NCI-H1436 (cell line): ENCODE measurements at regions not wholly inside any gene's neighbourhood (a gene's known extent, or its start where the extent isn't known, plus 50 kb on each side); places are given as distances from the start of the nearest gene placed in this dataset.

Source experiments
- DNase-seq: peaks from one replicate; lab custom pipeline; 2025; lab: John Stamatoyannopoulos, UW

DNA sequence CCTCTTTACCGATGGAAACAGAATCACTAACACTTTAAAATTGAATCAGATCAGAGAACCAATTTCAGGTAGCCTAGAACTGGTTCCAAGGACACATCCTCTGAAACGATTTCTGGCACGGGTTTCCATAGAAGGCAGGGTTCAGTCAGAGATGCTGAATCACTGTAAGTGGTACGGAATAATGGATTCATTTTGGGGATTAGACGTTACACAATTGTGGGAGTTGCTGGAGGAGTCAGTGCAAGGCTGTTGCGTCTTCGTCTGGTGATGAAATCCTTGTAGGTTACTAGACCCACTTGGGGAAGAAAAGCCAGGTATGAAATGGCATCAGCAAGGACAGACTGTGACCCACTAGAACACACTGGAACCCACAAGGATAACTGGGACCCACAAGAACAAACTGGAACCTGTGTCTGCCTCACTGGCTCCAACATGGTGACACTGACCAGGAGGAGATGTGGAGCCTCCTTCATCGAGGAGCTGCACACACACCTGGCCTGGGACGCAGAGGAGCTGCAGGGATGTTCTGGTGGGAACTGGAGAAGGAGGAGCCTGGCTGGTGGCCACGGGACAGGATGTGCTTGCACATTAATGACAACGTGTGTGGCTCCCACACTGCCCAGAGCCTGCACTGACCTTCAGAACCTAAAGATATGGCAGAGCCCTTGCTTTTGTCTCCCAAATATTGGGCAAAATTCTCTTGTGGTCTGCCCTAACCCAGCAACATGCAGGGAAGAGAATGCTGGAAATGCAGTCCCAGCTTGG, 105.1 kb downstream of the TRAPPC11 start:
- no peak for DNase-seq

DNA sequence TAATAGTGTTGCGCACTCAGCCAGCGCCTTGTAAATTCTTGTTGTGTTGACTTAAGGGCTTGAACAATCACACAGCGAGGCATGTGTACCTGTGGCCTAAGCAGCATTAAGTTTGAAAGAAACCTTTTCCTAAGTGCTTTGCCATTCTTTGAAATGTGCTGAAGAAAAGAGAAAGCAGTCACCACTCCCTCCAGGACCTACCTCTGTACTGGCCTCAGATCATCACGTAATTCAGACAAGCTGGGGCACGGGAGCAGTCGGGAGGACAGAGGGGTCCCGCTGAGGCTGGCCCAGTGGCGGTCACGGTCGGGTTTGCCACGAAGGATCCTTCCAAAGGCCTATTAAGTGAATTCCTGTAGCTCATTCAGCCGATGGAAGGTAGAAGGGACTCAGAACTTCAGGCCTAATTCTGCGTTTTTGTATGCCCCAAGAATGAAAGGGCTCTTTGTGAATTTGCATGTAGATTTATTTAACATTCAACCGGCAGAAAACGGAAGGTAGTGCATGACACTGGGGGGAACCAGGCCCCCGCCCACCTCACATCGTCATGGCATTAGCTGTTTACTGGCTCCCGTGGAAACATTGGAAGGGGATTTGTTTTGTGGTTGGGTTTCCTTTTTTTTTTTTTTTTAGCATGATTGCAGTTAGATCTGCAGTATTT, 106.3 kb downstream of the TRAPPC11 start:
- no peak for DNase-seq

DNA sequence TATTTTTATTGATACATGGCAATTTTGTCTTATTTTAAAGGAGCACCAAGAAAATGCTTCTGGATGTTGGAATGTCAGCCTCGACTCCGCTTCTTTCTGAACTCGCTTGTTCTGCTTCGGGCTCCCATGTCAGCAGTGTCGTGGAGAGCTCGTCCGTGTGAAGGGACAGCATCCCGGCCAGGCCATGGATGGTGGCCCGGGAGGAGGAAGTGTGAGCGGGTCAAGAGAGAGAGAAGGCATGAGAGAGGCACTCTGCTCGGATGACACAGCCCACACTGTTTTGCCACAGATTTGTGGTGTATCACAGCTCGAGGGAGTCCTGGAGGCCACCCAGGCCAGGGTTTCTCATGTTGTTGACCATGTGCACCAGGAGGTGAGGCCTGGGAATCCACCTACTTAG, 107.0 kb downstream of the TRAPPC11 start:
- DNase-seq: no peak

DNA sequence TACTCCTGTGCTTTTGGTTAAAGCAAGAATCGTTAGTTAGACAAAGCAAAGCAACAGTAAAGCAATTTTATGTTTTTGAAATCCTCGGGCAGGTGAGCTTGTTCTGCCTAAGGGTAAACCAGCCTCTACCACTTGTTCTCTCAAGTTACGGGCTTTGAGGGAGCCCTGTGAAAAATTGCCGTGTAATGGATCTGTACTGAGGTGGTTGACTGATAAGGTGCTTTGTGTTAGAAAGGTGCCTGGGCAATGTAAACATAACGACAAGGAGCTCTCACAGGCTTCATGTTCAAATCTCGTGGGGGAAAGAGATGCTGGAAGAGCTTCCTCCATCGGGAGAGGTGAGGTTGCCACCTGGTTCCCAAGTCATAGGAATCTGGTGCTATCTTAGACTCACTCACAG, 111.8 kb downstream of the TRAPPC11 start:
- no peak for DNase-seq

DNA sequence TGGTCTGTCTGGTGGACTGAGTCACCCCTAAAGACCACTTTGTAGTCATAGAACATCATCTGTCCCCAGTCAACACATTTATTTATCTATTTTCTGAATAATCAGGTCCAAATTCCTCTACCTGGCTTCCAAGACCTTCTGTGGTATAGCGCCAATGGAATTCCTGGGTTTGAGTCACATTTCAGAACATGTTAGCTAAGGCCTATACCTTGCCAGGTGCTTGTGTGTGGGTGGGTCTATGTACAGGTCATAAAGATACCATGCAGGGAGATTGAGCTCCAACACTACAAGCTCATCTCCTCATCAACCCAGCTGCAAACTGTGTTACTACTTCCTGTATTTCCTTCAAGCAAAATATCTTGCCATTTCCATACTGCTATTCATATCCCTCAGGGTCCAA, 113.3 kb downstream of the TRAPPC11 start:
- no peak for DNase-seq

DNA sequence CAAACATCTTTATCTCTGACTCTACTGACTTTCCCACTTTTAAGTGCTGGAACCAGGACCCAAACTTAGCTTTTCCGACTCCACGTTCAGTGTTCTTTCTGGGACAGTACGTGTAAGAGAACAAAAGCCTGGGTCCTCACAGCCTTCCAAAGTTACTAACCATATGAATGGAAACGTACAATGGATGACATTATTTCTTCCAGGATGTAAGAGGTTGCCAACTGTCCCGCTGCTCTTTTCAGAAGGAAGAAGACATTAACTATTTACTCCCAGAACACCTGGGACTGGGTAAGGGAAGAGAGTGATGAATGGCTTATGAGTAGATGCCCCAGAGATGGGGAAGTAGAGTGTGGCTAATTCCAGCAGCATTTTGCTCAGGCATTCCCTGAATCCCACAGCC, 114.7 kb downstream of the TRAPPC11 start:
- DNase-seq: no peak

DNA sequence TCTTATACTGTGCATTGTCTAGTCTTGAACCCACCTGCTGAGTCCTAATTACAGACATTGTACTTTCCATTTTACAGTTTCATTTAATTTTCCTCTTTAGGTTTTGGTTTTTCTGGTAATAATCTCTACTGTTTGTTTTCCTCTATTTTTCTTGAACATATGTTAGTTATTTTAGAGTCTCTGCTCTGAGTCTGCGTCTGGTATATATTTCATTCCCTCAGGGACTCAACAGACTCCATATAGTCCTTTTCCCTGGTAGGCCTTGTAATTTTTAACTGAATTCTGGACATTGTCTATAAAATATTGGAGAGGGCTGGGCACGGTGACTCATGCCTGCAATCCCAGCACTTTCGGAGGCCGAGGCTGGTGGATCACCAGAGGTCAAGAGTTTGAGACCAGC, 121.8 kb upstream of the STOX2 start:
- no peak for DNase-seq

DNA sequence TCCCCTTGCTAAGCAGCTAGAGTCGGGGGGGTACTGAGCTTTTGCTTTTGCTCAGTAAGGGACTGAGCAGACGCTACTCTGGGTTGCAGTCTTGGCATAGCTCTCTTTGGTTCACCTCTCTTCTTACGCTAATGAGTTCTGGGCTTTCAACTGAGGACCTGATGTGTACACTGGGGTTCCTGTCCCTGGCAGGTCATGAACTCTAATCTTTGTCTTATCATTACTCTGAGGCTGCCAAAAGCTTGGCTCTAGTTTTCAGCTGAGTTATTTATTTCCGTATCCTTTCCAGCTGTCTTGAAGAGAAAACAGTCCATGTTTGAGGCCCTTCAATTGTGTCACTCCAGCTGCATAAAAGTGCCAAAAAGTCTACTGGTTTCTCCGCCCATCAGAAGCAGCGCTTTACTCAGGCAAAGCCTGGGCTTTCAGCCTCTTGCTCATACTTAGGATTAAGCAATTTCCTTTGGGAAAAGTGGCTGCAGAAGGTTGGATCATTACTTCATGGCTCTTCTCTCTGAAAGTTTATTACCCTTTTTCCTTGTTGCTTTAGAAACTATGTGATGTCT, 121.0 kb upstream of the STOX2 start:
- no peak for DNase-seq

DNA sequence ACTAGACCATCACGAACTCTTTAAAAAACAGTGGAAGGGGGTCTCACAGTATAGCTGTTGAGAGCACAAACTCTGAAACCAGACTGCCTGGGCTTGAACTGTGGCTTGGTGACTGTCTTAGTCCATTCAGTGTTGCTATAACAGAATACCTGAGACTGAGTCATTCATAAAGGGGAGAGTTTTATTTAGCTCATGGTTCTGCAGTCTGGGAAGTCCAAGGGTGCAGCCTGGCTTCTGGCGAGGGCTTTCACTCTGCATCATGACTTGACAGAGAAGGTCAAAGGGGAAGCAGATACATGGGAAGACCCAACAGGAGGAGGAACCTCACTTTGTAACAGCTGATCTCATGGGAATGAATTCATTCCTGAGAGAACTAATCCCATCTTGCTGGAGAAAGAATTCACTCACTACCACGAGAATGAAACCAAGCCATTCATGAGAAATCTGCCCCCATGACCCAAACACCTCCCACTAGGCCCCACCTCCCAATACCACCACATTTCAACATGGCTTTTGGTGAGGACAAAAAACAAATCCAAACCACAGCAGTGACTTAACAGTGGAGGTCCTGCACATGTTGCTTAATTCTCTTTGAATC, 116.7 kb upstream of the STOX2 start:
- DNase-seq: no peak

DNA sequence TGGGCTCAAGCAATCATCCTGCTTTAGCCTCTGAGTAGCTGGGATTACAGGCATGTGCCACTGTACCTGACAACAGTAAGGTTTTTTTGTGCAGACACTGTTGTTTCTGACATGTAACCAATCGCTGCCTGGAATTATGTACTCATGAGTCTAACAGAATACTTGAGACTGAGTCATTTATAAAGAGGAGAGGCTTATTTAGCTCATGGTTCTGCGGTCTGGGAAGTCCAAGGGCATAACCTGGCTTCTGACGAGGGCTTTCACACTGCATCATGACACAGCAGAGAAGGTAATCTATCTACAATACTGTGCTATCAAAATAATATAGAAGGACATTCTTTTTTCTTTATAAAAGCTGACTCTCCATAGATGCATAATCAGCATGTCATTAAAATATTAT, 115.5 kb upstream of the STOX2 start:
- DNase-seq: no peak

DNA sequence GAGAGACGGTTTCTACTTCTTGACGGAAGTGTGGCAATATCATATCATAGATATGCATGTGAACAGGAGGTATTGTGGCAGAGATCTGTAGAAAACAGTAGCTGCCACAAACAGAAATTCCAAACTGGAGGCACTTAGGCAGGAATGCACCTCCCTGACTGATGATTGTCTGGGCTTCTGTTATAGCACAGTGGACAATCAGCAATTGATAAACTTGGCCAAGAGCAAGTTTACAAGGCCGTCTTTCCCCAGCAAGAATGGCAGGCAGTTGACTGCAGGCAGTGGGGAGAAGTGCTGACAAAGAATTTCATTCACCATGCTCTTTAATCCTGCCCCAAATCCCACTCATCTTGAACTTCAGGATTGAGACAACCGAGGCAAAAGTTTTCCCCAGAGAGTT, 114.4 kb upstream of the STOX2 start:
- no peak for DNase-seq

DNA sequence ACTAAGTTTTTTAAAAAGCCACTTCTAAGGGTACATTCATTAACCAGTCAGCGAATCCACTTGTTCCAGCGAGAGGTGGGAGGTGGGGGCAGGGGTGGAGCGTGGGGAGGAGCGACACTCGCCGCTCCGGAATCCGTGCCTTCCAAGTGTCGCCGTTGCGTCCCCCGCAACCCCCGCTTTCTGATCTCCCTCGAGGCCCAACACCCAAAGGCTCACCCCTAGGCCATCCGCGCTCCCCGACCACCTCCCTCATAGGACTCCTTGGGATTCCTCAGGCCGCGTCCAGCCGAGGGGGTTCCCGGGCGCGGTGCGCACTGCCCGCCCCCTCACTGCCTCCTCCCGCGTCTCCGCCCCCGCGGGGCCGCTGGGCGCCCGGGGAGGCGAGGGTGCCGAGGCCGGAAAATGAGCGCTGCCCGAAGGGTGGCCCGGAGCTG, 108.1 kb upstream of the STOX2 start:
- DNase-seq: no peak

DNA sequence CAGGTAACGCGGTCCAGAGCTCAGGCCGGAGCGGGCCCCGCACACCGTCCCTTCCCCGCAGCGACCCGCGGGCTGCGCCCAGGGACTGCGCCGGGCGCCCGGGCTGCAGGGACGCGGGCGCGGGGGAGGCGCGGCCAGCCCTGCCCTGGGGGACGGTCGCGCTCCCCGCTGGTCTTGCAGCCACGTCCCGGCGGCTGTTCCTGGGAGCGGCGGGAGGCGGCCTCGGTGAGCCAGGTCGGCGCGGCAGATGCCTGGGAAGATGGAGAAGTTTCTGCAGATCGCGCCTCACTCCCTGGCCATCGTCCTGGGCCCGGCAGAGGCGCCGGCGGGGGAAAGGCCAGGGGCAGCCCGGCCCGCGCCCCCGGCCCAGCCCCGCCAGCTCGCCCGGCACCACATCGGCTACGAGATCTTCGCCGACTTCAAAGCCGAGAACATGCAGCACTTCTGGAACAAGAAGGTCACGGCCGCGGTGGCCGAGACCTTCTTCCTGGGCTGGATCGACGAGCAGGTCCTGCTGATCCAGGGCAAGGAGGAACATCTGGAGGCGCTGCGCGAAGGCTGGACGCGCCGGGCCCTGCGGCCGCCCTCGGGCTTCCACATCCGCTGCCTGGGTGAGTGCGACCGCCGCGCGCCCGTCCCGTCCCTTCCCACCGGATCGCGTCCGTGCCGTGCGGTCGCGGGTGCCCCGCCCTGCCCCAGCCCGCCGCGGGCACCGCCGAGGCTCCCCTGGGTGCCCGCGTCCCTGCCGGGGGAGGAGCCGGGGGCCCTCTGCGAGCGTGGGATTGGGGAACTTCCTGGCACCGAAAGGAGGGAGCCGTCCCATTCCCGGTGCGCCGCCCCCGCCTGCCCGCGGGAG, 107.4 kb upstream of the STOX2 start:
- no peak for DNase-seq

DNA sequence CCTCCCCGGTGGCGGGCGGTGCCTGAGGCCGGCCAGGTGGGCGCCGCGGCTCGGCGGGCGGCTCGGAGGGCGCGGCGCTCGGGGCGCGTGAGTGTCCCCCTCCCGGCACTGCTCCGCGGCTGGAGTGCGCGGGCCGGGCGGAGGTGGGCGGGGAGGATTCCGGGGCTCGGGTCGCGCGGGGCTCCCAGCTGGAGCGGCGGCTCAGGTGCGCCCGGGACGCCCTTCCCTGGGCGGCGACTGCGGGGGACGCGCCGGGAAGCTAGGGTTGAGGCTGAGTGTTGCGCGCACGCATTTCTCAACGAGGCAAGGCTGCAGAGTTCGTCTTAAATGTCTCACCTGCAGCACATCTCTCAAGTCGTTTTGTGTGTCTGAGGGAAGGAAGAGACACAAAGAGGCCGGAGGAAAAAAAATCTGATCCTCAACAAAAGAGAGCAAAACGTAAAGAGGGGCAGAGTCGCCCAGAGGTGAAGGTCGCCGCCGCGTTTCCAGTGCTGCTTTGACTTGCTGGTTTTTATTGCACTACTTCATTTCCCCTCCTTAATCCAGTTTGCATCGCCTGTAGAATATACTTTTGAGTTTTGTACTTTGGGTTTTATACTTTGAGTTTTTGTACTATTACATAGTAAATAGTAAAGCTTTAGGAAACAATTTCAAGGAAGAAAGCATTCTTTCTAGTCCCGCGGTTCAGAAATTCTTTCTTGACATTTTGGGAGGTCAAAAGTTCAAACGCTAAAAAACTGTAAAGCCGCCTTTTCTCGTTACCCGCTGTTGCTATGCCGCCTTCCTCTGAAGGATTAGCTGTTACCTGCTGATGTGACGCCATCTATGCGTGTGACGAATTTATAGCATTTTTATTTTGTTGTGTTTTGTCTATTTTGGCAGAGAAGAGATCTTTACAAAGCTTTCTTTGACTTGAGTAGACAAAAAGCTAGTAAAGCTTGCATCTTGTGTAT, 106.5 kb upstream of the STOX2 start:
- DNase-seq: no peak

DNA sequence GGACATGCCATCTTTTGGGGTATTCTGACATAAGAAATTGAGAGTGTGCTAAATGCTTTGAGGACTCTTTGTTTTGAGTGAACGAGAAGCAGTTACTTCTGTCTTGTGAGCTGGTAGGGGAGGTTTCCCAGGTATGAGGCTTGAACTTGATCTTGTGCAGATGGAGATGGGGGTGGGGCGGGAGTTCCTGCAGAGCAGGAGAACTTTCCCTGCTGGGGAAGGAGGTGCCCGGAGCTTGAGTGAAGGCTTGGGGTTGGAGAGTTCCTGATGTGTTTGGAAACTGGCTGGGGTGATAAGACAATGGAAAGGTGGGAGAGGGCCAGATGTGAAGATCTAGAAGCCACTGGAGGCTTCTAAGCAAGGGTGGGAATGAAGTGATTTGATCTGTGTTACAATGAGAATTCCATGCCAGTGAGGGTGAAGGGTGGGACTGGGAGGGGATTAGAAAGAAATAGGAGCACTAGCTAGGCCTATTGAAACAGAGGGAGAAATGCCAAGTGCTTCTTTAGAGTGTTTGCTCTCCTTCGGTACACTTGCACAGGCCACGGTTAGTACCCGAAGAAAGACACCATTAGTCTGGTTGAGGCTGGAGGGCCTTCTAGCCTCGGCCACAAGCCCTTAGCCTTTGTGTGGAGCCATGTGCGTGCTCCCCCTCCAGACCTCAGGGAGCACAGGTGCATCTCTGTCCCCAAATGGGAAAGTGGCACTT, 103.5 kb upstream of the STOX2 start:
- DNase-seq: no peak

DNA sequence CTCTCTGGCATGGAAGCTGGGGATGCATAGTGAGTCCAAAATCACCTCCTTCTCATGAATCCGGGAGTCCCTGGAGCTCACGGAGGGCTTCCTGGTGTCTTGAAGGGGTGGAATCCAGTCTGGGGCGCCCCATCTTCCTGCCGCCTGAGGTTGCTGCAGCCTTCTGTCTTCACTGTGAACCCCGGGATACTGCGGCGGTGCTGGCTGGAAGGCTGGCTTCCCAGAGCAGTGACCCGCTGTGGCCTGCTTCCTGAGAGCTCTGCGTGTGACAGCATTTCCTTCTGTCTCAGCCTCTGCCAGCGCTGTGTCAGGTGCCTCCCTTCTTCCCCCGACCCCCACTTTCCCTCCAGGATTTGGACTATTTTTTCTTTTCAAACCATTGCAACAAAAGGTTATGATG, 98.8 kb upstream of the STOX2 start:
- no peak for DNase-seq

DNA sequence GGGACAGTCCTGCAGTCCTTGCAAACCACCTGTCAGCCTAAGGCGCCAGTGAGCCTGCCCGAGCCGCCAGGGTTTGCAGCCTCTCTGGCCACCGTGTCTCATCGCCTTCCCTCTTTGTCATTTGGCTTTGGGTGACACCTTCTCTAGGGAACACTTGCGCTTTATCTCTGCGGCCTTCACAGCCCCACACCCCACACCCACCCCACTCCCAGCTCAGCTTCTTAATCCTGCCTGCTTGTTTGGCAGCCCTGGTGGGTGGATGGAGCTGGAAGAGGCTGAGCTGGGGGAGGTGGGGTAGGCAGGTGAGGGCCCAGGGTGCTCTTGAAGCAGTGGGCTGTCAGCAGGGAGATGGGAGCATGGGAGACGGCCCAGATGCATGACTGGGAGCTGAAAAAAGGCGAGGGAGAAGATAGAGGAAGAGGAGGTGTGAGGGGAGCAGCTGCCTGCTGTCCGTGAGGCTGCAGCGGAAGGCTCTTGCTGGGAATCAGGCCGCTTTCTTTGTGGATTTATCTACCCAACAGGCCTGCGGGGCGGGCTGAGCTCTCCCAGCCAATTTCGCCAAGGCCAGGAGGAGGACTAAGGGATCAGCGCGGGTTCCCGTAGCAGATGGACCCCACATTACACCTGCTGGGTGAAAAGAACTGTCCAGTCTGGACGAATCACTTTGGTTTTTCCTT, 97.5 kb upstream of the STOX2 start:
- DNase-seq: no peak

DNA sequence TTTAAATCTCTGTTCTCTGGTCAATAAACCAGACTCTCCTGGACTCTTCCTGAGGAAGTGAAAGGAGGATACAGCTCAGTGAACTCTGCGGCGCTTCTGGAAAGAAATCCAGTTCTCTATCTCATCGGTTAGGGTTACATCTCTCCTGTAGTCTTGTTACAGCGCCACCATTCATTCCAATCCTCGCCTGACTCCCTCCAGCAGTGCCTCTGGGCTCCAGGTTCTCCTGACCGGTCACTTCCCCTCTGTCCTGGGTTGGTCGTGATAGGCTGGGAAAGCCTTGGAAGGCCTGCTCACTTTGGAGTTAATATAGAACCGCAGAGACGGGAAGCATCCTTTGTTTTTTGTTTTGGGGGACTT, 97.0 kb upstream of the STOX2 start:
- no peak for DNase-seq

DNA sequence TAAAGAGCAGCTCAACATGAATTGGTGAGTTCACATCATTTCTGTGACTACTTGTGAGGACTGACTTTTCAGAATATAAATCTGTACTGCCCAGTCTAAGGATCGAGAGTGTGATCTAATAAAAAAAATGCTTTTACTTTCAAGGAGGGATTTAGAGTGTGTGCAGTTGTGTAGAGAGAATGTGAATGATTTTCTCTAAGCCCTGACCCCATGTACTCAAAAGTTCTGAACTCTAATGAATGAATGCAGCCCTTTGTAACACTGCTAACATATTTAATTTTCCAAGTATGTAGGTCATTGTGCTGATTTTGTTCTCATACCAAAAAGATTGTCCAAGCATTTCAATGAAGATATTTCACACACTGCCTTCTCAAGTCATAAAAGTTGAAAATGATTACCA, 92.5 kb upstream of the STOX2 start:
- no peak for DNase-seq

DNA sequence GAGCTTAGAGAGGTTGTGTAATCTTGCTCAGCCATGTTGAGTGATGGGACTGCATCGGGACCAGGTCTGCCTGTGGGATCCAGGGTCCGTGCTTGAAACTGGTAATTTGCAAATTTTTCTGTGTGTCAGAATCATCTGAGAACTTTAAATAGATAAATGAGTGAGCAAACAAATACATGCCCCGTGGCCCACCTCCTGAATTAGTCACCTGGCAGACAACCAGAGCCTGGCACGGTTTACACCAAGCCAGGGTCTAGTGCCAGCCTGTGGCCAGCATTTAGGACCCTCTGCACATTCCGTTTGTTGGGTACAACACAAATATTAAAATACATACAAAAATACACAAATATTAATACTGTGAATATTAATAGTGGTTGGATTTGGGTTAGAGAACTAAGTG, 90.6 kb upstream of the STOX2 start:
- no peak for DNase-seq
